DOHH2 (cell line): ENCODE measurements at regions not wholly inside any gene's neighbourhood (a gene's known extent, or its start where the extent isn't known, plus 50 kb on each side); places are given as distances from the start of the nearest gene placed in this dataset.

Experiments
- H3F3A ChIP-seq: fragments of 200-600 bp; sonication (generic), shearing (Covaris generic); 2 replicates; pipeline ENCODE4 v1.6.0; 2016; ENCODE audit warnings: antibody characterized with exemption, mild to moderate bottlenecking; ENCODE audit not compliant: control insufficient read depth, insufficient read depth
- H3K27ac ChIP-seq: fragments of 200-600 bp; sonication (generic); 2 replicates; pipeline ENCODE4 v1.5.1; 2014; ENCODE audit warnings: low read depth, mild to moderate bottlenecking, low read length, moderate library complexity
- H3K27me3 ChIP-seq: fragments of 200-600 bp; sonication (generic); 2 replicates; pipeline ENCODE4 v1.6.1; 2014; ENCODE audit warnings: mild to moderate bottlenecking, low read length, mixed read lengths; ENCODE audit not compliant: control insufficient read depth
- H3K36me3 ChIP-seq: fragments of 200-600 bp; sonication (generic); 2 replicates; pipeline ENCODE4 v1.6.1; 2014; ENCODE audit warnings: mild to moderate bottlenecking, low read length, moderate library complexity, mixed read lengths; ENCODE audit not compliant: control insufficient read depth
- H3K4me1 ChIP-seq: fragments of 200-600 bp; sonication (generic); 2 replicates; pipeline ENCODE4 v1.6.1; 2014; ENCODE audit warnings: mild to moderate bottlenecking, low read length, mixed read lengths; ENCODE audit not compliant: control insufficient read depth
- H3K4me2 ChIP-seq: fragments of 200-600 bp; sonication (generic); 2 replicates; pipeline ENCODE4 v1.6.0; 2014; ENCODE audit warnings: mild to moderate bottlenecking, low read length, moderate library complexity
- H3K4me3 ChIP-seq: fragments of 200-600 bp; sonication (generic); 2 replicates; pipeline ENCODE4 v1.5.1; 2014; ENCODE audit warnings: mild to moderate bottlenecking, low read length, mixed read lengths
- H3K79me2 ChIP-seq: fragments of 200-600 bp; sonication (generic); 2 replicates; pipeline ENCODE4 v1.6.1; 2014; ENCODE audit warnings: mild to moderate bottlenecking, low read length, mixed read lengths; ENCODE audit not compliant: control insufficient read depth
- H3K9me2 ChIP-seq: fragments of 200-600 bp; sonication (generic); replicated peaks from 2 replicates; pipeline ENCODE4 v1.6.1; 2014; ENCODE audit warnings: mild to moderate bottlenecking, low read length, mixed read lengths; ENCODE audit not compliant: control insufficient read depth
- H3K9me3 ChIP-seq: fragments of 200-600 bp; sonication (generic); 2 replicates; pipeline ENCODE4 v1.6.1; 2014; ENCODE audit warnings: antibody characterized with exemption, low read length, mixed read lengths; ENCODE audit not compliant: control insufficient read depth, insufficient read depth
- H4K20me1 ChIP-seq: fragments of 200-600 bp; sonication (generic); 2 replicates; pipeline ENCODE4 v1.6.0; 2014; ENCODE audit warnings: low read depth, mild to moderate bottlenecking, antibody characterized with exemption, low read length, moderate library complexity; ENCODE audit not compliant: control insufficient read depth, insufficient read depth
- EZH2phosphoT487 ChIP-seq: fragments of 200-600 bp; sonication (generic); IDR thresholded peaks from 2 replicates; pipeline ENCODE4 v1.6.1; 2017; ENCODE audit warnings: borderline replicate concordance, mild to moderate bottlenecking, antibody characterized with exemption, low read length, moderate library complexity, mixed read lengths
- TF ChIP-seq, protein P1 (sequence below): fragments of 200-600 bp; sonication (generic); IDR thresholded peaks from one replicate; pipeline ENCODE4 v1.5.1; 2014; ENCODE audit warnings: antibody characterized with exemption, mild to moderate bottlenecking, low read depth, low read length; ENCODE audit not compliant: poor library complexity, severe bottlenecking

DNA sequence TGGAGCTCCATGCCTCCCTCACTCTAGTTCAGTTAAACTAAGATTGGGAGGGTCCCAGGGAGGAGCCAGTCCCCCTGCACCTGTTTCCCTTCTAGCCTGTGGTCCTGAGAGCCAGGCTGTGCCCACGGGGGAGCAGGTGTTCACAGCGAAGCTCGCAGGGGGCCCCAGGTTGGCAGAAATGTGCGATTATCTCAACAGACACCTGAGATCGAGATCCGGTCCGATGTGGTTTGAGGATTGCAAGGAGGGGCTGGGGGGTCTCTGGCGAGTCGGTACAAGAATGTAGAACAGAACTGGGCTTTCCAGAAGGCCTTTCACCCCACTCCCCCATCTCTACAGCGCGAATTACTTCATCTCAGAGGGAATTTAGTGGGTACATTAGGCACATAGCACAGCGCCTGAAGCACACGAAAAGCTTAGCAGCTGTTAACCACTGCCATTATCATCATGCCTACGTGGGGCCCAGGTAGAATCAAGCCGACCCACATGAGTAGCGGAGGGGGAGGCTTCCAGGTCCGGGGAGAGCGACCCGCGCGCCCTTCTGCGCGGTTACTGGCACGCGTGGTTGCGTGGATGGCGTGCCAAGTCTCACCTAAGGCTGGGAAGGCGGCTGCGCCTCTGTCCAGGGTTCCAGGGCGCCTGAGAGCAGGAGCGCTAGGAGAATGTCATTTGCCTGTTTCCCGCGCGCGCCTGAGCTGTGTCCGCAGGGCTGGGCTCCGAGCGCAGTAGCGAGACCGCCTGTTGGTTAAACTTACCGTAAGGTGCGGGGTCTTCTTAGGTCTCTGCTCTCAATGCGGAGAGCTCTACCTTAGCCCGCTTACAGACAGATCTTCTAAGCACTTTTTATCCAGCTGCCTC lies 1539.5 kb upstream of the TMEM132C start:
- Histone ChIP-seq H3K79me2 (no peaks in the 10 kb centered on the region), H3K4me1 (no peaks in the 10 kb centered on the region), H3F3A (no peaks in the 10 kb centered on the region), H4K20me1 (no peaks in the 10 kb centered on the region), H3K9me2 (no peaks in the 10 kb centered on the region), H3K4me2 (no peak overlapping the region), H3K4me3 (no peak overlapping the region), H3K27ac (no peak overlapping the region), H3K36me3 (no peaks in the 10 kb centered on the region), H3K27me3 (no peaks in the 10 kb centered on the region), H3K9me3 (peaks cover 9% of the 10 kb centered on the region; the same call in 1 of the 2 replicates)
- no peak for TF ChIP-seq EZH2phosphoT487
- TF ChIP-seq, protein P1, sequence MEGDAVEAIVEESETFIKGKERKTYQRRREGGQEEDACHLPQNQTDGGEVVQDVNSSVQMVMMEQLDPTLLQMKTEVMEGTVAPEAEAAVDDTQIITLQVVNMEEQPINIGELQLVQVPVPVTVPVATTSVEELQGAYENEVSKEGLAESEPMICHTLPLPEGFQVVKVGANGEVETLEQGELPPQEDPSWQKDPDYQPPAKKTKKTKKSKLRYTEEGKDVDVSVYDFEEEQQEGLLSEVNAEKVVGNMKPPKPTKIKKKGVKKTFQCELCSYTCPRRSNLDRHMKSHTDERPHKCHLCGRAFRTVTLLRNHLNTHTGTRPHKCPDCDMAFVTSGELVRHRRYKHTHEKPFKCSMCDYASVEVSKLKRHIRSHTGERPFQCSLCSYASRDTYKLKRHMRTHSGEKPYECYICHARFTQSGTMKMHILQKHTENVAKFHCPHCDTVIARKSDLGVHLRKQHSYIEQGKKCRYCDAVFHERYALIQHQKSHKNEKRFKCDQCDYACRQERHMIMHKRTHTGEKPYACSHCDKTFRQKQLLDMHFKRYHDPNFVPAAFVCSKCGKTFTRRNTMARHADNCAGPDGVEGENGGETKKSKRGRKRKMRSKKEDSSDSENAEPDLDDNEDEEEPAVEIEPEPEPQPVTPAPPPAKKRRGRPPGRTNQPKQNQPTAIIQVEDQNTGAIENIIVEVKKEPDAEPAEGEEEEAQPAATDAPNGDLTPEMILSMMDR, result no peak

DNA sequence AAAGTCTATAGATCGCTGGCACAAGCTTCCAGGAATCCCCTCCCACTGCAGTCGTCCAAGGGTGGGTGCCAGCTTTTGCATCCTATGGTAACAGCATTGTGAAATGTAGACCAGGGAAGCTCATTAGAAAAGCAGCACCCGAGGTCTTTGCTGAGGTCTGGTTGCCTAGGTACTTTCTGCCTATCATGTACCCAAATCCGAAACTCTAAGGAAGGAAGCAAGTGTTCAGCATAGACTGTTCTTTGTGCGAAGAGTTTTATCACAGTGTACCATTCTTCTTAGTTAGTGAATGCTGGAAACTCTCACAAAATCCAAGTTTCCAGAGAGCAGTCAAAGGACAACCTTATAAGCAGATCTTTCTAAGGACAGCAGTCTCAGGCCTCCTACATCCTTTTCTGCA lies 1532.7 kb upstream of the TMEM132C start:
- Histone ChIP-seq H3K9me2 (no peaks in the 10 kb centered on the region), H3K27ac (no peak overlapping the region), H3F3A (no peaks in the 10 kb centered on the region), H3K9me3 (no peaks in the 10 kb centered on the region), H3K36me3 (no peaks in the 10 kb centered on the region), H3K4me2 (no peak overlapping the region), H3K27me3 (no peaks in the 10 kb centered on the region), H3K4me3 (no peak overlapping the region), H3K79me2 (no peaks in the 10 kb centered on the region), H3K4me1 (no peaks in the 10 kb centered on the region), H4K20me1 (no peaks in the 10 kb centered on the region)
- TF ChIP-seq, protein P1, result no peak
- TF ChIP-seq EZH2phosphoT487, result no peak

DNA sequence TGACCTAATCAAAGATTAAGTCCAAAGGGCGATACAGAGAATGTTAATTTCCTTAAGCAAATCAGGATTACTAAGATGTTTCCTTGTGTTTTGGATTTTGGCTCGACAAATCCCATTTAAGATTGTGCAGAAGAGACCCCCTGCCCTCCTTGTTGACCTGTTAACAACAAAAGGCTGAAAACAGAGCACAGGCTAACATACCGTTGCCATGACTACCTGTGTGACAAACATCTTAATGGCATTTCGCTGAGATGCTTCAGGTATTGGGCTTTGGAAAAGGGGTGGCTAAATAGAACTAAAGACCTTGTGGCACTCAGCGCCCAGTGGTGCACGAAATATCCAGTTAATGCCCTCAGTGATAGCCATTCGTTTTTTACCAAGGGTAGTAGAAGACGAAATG lies 1532.3 kb upstream of the TMEM132C start:
- no peak overlapping the region for H3K4me2 ChIP-seq
- H3K36me3 ChIP-seq, result no peaks in the 10 kb centered on the region
- no peaks in the 10 kb centered on the region for H3K79me2 ChIP-seq
- no peaks in the 10 kb centered on the region for H4K20me1 ChIP-seq
- no peaks in the 10 kb centered on the region for H3K9me2 ChIP-seq
- H3K4me3 ChIP-seq, result no peak overlapping the region
- TF ChIP-seq, protein P1, result no peak
- no peak for TF ChIP-seq EZH2phosphoT487
- H3F3A ChIP-seq, result no peaks in the 10 kb centered on the region
- H3K27me3 ChIP-seq, result no peaks in the 10 kb centered on the region
- no peaks in the 10 kb centered on the region for H3K9me3 ChIP-seq
- no peaks in the 10 kb centered on the region for H3K4me1 ChIP-seq
- no peak overlapping the region for H3K27ac ChIP-seq
